ENCODE measurements at regions not wholly inside any gene's neighbourhood (a gene's known extent, or its start where the extent isn't known, plus 50 kb on each side); places are given as distances from the start of the nearest gene placed in this dataset.

DNA sequence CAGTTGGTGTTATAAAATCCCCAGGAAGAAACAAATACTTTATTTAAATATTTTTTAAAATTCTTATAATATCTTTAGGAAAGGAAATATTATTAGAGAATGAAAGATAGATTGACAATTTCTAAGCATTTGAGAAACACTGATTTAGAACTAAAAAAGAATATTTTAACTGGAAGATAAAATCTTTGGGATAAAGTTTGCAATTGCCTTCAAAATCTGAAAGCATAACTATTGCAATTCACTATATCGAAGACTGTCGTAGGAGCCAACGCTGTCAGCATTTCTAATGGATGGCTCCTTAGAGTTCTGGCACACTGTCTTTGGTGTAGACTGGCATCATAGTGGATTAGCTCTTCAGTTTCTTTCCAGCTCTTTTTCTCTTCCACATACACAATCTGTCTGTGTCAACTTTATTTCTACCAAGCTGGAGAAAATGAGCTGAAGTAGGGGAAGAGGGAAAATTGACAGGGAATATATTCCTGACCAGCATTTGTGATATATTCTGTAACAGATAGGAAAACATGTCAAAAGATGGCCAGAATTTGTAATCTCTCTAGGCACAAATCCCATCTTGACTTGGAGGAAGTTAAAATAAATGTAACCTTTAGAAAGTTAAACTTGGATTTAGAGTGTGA is 1561.4 kb downstream of the MAT2B start:
- no peak for ATAC-seq
- intact Hi-C loops (cut with DNase I): no loop called here
- DNase-seq: no peak

DNA sequence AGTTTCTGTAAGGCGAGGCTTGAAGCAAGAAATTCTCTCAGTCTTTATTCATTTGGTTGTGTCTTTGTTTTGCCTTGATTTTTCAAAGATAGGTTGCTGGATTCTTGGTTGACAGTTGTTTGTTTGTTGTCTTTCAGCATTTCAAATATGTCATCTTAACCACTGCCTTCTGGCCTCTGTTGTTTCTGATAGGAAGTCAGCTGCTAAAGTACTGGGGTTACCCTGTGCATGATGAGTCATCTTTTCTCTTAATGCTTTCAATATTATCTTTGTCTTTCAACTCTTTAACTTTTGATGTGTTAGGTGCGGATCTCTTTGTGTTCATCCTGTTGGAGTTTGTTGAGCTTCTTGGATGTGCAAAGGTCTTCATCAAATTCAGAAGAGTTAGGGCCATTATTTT is 1571.3 kb downstream of the MAT2B start:
- DNase-seq (no peak), ATAC-seq (no peak)
- intact Hi-C loops (cut with DNase I): no loop called here

DNA sequence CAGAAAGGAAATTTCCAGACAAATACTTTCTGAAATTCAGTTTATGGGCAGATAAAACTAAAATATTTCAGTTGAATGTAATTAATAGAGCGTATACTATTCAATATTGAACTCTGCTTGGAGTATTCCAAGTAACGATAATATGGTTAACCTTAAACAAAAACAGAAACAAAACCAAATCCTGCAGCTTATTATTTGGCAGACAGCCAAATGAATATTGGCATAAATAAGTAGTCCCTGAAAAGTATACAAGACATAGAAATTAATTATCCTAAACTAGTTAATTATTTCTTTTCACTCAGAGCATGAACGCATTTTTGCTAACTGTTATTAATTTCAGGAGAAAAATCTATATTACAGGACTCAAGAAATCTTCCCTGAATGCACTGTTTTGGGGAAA is 1574.0 kb downstream of the MAT2B start:
- intact Hi-C loops (cut with DNase I): no loop called here
- ATAC-seq: no peak
- DNase-seq: no peak

DNA sequence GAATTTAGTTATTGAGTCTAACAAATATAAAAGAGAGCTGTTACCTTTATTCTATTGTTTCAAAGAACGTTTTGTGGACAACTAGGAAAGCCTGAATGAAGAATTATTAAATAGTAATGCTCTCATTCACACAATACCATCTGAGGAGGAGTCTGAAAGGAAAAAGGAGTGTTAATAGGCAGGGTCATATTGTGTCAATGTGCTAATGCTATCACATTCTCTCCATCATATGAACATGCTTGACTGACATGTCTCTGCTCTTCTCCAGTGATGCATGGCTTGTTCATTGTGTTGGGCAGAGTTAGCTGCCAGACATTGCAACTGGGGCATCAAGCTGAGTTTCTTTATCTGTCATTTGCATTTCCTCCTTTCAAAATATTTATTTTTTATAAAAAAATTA is 1578.0 kb downstream of the MAT2B start:
- intact Hi-C loops (cut with DNase I): no loop called here
- ATAC-seq: no peak
- DNase-seq: no peak

DNA sequence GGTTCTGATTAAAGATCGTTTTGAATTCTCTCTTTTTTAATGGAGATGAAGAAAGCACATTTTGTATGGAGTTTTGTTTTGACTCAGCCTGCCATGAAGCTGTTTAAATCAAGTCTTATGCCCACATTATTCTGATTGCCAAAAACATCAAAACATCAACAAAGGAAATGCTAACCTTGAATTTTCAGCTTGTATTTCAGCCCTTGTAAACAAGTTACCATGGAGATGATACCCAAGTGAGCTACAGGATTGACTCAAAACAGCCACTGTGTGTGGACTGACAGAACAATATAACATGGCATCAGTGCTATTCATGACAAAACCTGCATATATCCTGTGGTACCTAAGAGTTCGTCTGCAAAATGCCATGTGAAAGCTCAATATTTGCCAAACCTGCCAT is 1581.0 kb downstream of the MAT2B start:
- intact Hi-C loops (cut with DNase I): no loop called here
- DNase-seq (no peak), ATAC-seq (no peak)

DNA sequence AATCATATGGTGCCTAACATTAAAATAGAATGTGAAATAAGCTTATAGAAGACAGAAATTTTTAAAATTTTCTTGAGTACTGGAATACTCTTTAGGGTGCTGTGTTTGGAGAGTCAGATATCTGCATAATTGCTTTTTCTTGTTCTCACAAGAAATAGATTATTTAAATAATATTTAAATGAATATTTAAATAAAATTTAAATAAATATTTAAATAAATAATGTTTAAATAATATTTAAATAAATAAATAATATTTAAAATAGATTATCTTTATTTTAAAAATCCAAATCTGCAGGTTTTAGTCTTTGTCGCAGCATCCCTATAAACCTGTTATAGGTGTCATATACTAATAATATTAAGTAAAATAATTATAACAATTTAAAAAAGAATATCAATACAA is 1589.4 kb downstream of the MAT2B start:
- no peak for ATAC-seq
- intact Hi-C loops (cut with DNase I): no loop called here

DNA sequence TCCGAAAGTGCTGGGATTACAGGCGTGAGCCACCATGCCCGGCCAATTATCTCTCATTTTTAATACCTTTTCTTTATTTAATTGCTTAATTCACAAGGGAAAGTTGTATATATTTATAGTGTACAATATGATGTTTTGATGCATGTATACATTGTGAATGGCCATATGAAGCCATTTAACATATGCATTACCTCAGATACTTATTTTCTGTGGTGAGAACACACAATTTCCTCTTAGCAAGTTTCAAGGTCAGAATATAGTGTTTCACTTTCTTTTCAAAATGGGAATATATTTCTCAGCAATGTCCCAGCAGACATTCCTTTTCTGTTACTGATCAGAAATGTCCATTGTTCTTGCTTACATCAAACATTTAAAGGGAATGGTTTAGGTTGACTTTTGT is 1596.3 kb downstream of the MAT2B start:
- no peak for DNase-seq
- ATAC-seq: no peak
- intact Hi-C loops (cut with DNase I): no loop called here

More for the DNA sequence above, 1589.4 kb downstream of the MAT2B start:
- DNase-seq: no peak

DNA sequence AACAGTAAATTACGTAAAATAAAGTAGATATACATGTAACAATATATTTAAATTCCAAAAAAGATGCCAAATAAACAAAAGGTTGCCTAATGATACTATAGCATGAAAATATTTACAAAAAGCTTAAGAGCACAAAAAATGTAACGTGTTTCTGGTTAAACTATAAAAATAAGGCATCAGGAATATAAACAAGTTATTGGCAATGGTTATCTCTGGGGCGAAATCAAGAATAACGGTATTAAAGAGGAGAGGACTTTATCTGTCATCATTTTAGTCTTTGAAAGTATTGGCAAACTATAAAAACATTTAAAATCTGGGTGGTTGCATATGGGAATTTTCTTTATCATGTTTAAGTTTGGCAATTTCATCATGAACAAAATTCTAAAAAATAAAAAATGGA is 1599.2 kb downstream of the MAT2B start:
- intact Hi-C loops (cut with DNase I): no loop called here
- ATAC-seq: no peak
- no peak for DNase-seq

DNA sequence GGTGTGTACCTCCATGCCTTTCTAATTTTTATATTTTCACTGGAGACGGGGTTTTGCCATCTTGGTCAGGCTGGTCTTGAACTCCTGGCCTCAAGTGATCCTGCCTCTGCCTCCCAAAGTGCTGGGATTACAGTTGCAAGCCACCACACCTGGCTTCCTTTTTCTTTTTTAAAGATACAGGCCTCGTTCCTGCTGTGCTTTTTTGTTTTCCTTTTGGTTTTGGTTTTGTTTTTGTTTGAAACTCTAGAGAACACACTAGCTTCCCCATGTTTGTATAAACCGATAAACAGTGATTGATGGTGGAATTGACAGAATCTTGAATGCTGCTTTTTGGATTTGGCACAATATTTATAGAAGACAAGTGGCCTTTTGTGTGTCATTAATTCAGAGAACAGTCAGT is 1603.4 kb downstream of the MAT2B start:
- intact Hi-C loops (cut with DNase I): no loop called here
- no peak for ATAC-seq
- no peak for DNase-seq

DNA sequence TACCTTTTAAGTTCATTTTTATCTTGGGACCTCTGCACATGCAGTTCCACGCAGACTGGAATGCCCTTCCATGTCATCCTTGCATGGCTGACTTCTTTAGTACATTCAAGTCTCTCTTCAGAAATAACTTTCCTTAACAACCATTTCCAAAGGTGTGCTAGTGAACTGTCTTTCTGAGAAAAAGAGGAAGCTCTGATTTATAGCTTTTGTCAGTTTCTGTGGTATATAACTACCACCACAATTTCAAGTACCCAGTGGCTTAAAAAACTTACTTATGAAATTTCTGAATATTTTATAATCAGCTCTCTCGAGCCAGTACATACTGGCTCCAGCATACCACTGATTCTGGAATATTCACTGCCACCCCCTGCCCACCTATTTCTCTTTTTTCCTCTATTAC is 1613.8 kb downstream of the MAT2B start:
- DNase-seq (no peak), ATAC-seq (no peak)
- intact Hi-C loops (cut with DNase I): no loop called here

DNA sequence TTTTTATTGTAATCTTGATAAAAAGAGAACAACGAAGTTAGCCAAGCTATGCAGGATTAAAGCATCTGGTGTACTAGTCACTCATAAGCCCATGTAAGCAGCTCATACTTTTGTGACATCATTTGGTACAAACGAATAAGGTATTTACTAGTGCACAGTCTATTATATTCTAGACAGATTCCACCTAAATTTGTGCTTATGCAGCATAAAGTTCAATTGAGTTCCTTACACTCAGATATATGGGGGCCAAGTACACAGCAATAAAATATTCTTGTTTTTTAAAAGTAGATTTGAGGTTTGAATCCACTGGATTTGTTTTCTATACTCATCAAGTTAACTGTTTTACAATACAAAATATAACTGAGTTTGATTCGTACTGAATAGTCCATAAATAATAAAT is 1621.2 kb downstream of the MAT2B start:
- no peak for ATAC-seq

DNA sequence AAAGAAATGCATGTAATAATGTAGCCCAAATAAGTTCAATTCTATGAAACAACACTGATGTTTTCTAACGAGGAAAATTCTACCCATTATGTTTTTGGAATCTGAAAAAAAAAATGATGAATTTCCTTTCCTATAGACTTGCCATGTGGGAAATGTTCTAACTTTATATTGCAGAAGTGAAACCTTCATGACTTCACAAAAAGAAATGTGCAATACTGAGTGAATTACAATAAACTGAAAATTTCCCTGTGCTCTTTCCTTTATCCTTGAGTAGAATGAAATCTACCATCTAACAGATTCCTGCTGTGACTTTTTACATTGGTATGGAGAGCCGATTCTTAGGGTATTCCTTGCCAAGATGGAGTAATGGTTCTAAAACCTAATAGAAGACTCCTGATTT is 1622.5 kb downstream of the MAT2B start:
- DNase-seq (no peak), ATAC-seq (no peak)
- intact Hi-C loops (cut with DNase I): no loop called here

More for the DNA sequence above, 1621.2 kb downstream of the MAT2B start:
- DNase-seq: no peak
- intact Hi-C loops (cut with DNase I): no loop called here

DNA sequence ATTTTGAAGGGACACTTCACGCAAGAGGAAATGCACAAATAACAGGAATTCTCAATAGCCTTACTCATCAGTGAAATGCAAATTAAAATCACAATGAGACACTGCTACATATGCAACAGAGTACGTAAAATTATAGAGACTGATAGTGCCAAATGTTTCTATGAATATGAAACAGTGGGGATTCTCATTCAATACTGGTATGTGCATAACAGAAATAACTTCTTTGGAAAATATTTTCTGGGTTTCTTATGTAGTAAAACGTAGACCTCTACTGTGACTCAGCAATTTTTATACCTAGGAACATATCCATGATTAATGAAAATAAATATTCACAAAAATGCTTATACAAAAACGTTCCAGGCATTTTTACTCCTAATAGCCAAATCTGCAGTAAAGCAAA is 1625.2 kb downstream of the MAT2B start:
- DNase-seq: no peak
- ATAC-seq: no peak
- intact Hi-C loops (cut with DNase I): no loop called here

DNA sequence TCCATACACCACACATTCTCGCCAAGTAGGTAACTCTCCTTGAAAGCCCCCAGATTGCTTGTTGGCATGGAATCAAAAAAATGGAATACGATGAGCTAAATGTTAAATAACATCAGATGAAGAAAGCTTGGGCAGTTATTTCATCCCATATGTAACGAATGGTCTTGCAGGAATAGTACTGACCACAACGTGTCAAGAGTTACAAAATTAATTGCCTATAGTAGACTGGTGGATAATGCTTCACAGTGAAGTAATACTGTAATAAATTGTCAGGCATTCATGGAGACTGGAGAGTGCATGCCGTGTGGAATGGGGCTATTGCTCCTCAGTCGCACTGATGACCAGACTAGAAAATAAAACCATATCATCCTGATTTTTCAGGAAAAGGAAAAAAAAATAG is 1628.7 kb downstream of the MAT2B start:
- no peak for ATAC-seq
- DNase-seq: no peak
- intact Hi-C loops (cut with DNase I): no loop called here

DNA sequence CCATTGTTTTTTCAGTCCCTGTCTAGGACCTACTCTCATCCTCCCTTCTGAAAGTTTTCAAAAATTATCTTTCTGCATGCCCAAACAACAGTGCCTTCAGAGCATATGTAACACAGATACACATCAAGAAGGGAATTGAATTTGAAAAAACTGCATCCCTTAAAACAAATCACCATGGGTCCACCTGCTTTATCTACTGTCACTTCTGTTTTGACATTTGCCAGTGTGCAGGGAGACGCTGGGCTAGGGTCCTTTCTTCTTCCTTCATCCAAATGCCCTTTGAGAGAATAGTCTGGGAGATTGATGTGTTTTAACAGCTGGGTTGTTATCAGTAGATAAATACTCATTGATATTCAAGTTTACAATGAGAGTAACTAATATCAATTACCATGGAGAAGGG is 1630.1 kb downstream of the MAT2B start:
- intact Hi-C loops (cut with DNase I): no loop called here
- DNase-seq (no peak), ATAC-seq (no peak)

DNA sequence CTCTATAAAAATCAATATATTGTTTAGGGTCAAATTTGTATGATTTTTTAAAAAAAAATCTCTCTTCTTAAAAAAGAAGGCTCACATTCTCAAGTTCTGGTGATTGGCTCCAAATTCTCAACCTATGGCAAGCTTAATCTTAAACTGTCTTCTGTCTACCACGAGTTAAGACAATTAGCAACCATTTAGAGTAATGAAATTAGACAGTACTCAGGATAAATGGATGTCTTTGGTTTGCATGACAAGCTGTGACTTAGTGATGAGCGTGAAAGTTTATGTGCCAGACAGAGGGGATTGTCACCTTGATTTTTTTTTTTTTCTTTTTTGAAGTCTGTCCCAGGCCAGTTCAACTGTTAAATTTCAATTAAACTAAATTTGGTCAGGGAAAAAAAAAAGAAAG is 1632.3 kb downstream of the MAT2B start:
- no peak for ATAC-seq
- intact Hi-C loops (cut with DNase I): no loop called here
- no peak for DNase-seq

DNA sequence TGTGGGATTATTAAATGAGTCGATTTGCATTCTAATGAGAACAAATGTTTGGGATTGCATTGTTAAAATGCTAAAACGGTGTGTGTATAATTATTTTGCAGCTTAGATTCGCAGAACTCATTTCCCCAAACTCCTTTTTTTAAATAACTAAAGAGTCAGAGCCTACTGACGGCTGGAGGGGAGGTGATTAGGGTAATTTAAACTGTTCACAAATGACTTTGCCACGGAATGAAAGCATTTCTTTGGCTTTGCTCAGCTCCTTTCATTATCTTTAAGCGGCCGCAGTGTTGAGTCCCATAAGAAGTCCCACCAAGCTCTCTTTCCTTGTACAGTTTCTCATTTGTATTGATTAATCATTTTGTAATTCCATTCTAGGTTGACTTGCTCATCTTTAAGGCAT is 1632.8 kb downstream of the MAT2B start:
- ATAC-seq (no peak), DNase-seq (no peak)
- intact Hi-C loops (cut with DNase I): no loop called here

DNA sequence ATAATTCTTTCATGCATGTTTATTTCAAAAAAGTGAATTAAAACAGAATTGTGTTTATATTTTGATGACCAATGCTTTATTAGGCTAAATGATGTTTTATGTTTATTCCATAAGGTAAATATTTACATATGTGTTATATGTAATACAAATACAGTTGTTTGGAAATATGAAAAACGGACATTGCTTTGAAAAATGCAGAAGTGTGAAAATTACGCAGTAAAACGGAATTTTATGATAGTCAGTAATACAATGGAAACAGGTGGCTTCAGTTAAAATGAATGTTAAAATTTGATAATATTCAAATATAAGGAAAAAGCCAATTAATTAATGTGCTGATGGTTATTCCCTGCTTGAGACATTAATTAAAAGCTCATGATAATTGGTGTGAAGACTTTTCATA is 1633.8 kb downstream of the MAT2B start:
- intact Hi-C loops (cut with DNase I): no loop called here
- ATAC-seq (no peak), DNase-seq (no peak)

DNA sequence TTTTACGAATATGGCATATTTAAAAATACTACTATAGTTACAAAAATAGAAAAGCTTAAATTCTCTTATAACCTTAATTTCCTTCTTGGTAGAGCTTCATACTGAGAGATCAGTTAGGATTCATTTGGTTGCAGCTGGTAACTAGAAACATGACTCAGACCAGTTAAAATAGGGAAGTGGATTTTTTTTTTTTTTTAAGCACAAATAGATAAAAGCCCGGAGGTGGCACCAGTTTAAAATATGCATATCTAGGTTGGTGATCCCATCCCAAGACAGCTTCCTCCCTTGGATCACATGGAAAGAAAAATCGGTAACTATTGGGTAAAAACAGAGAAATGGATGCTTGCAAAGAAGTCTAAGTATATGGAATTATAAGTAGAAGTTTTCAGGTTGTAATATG is 1634.3 kb downstream of the MAT2B start:
- ATAC-seq: no peak
- no peak for DNase-seq
- intact Hi-C loops (cut with DNase I): no loop called here

DNA sequence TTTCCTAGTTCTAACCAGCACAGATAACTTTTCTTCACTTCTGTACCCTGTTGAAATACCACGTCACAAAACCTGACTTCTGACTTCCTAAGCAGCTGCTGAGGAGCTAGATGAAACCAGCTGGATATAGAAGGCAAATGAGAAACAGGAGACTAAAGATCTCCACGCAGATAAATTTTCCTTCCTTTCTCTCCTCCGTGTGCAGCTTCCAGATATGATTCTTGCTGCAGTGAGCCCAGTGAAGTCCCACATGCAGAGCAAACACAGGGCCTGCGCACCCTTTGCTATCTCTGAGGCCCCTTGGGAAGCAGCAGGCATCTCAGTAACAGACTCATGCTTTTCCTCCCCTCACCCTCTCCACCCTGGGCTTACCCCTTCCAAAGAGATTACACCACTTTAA is 1638.3 kb downstream of the MAT2B start:
- intact Hi-C loops (cut with DNase I): no loop called here
- DNase-seq: no peak
- ATAC-seq: no peak

DNA sequence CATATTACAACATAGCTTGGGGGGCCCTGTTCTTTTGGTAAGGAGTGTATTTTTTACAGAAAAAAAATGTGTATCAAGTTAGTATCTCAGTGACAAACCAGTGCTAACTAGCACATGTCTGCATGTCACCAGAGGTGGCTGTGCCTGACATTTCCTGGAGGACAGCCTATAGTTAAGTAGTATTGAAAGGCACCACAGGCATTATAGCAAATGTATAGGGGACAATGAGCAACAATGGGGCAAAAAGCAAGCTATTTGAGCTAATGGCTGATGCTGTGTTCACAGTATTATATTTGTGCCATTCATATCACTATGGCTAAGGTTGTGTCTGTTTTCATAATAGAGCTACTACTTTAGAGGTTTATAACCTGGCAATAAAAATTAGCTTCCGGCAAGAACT is 1644.0 kb downstream of the MAT2B start:
- DNase-seq: no peak
- intact Hi-C loops (cut with DNase I): no loop called here
- no peak for ATAC-seq

DNA sequence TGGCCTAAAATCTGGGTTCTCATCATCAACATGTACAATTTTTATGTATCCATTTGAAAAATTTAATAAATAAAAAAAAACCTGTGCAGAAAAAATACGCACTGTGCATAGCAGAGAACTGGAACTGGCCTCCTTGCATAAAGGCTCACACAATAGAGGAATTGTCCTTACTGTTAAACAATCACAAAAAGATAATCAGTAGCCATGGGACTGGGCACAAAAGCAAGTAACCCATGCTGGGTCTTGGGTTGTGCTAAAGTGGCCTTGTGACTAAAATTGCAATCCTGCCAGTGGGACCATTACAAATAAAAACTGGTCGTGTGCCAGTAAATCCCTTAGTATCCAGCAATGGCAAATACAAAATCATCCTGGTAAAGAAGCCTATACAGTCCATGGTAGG is 1646.6 kb downstream of the MAT2B start:
- DNase-seq: no peak
- intact Hi-C loops (cut with DNase I): no loop called here
- ATAC-seq: no peak

Measured in left cardiac atrium (tissue), 4 donors.